NOMO-1 treated with DMSO at 0.1 percent for 48 hours (cell line): ENCODE measurements at regions not wholly inside any gene's neighbourhood (a gene's known extent, or its start where the extent isn't known, plus 50 kb on each side); places are given as distances from the start of the nearest gene placed in this dataset.
A peak's percentile ranks its signal among the peaks of the same experiment; 100 is the strongest.

Experiments
- DNase-seq: peaks from one replicate; lab custom pipeline; 2025; ENCODE audit not compliant: unreplicated experiment; lab: John Stamatoyannopoulos, UW

- no peak for DNase-seq
These were observed 276.3 kb upstream of the ZNF717 start for GRCh38 chr3:76061654-76062053.

GRCh38 chr3:76063019-76063418 lies 277.7 kb upstream of the ZNF717 start:
- no peak for DNase-seq

- DNase-seq = no peak
These were observed 278.5 kb upstream of the ZNF717 start for GRCh38 chr3:76063811-76064210.

GRCh38 chr3:76065964-76066363 lies 280.6 kb upstream of the ZNF717 start:
- DNase-seq = no peak

GRCh38 chr3:76078101-76078500 lies 292.8 kb upstream of the ZNF717 start:
- no peak for DNase-seq

GRCh38 chr3:76083992-76084391 lies 298.6 kb upstream of the ZNF717 start:
- DNase-seq = no peak

GRCh38 chr3:76096036-76096435 lies 310.7 kb upstream of the ZNF717 start:
- no peak for DNase-seq

- DNase-seq = no peak
These were observed 311.7 kb upstream of the ZNF717 start for GRCh38 chr3:76096836-76097588.

GRCh38 chr3:76097589-76097969 lies 312.2 kb upstream of the ZNF717 start:
- no peak for DNase-seq

GRCh38 chr3:76099956-76100355 lies 314.6 kb upstream of the ZNF717 start:
- DNase-seq = no peak

- DNase-seq = peak; percentile 48
These were observed 322.7 kb upstream of the ZNF717 start for GRCh38 chr3:76107935-76108570.

GRCh38 chr3:76111808-76112207 lies 326.5 kb upstream of the ZNF717 start:
- DNase-seq = no peak

GRCh38 chr3:76122007-76122406 lies 336.7 kb upstream of the ZNF717 start:
- peak; percentile 53 for DNase-seq

- DNase-seq = no peak
These were observed 344.1 kb upstream of the ZNF717 start for GRCh38 chr3:76129441-76129840.

GRCh38 chr3:76131396-76132153 lies 346.2 kb upstream of the ZNF717 start:
- DNase-seq = no peak

GRCh38 chr3:76132154-76132470 lies 346.8 kb upstream of the ZNF717 start:
- no peak for DNase-seq

- no peak for DNase-seq
These were observed 348.8 kb upstream of the ZNF717 start for GRCh38 chr3:76134166-76134565.

- DNase-seq = no peak
These were observed 353.6 kb upstream of the ZNF717 start for GRCh38 chr3:76138921-76139320.

- no peak for DNase-seq
These were observed 362.5 kb upstream of the ZNF717 start for GRCh38 chr3:76147846-76148245.

- DNase-seq = no peak
These were observed 366.7 kb upstream of the ZNF717 start for GRCh38 chr3:76152028-76152427.

GRCh38 chr3:76161856-76162255 lies 376.5 kb upstream of the ZNF717 start:
- no peak for DNase-seq

- DNase-seq = no peak
These were observed 386.3 kb upstream of the ZNF717 start for GRCh38 chr3:76171647-76172046.
